ENCODE measurements at regions not wholly inside any gene's neighbourhood (a gene's known extent, or its start where the extent isn't known, plus 50 kb on each side); places are given as distances from the start of the nearest gene placed in this dataset.

GRCh38 chr6:92496527-92496926 is 922.8 kb downstream of the EPHA7 start:
- Histone ChIP-seq H3K4me3 (ENCODE audit: low read depth, low read length) (no peak overlapping the region), H3K9me3 (ENCODE audit: control insufficient read depth, insufficient read depth, low read length) (no peaks in the 10 kb centered on the region), H3K27ac (ENCODE audit: low read depth, low read length) (no peak overlapping the region), H3K27me3 (ENCODE audit: control insufficient read depth, insufficient read depth, low read length) (no peaks in the 10 kb centered on the region)
- ChIA-PET CTCF (no interaction called here), POLR2A (no interaction called here)
- TF ChIP-seq CTCF (IDR thresholded peaks at IDR 0.05; ENCODE audit: low read depth, low read length), result no peak
- no peak for DNase-seq (ENCODE audit: low read depth, low spot score)

GRCh38 chr6:92495242-92495641 is 924.1 kb downstream of the EPHA7 start:
- no peak for DNase-seq (ENCODE audit: low read depth, low spot score)
- TF ChIP-seq CTCF (IDR thresholded peaks at IDR 0.05; ENCODE audit: low read depth, low read length), result no peak
- POLR2A ChIA-PET, result no interaction called here
- Histone ChIP-seq H3K27me3 (ENCODE audit: control insufficient read depth, insufficient read depth, low read length) (no peaks in the 10 kb centered on the region), H3K9me3 (ENCODE audit: control insufficient read depth, insufficient read depth, low read length) (no peaks in the 10 kb centered on the region), H3K27ac (ENCODE audit: low read depth, low read length) (no peak overlapping the region), H3K4me3 (ENCODE audit: low read depth, low read length) (no peak overlapping the region)
- CTCF ChIA-PET, result no interaction called here

GRCh38 chr6:92485487-92485886 is 933.9 kb downstream of the EPHA7 start:
- DNase-seq (ENCODE audit: low read depth, low spot score), result no peak
- no peaks in the 10 kb centered on the region for H3K27me3 ChIP-seq (ENCODE audit: control insufficient read depth, insufficient read depth, low read length)
- no peaks in the 10 kb centered on the region for H3K9me3 ChIP-seq (ENCODE audit: control insufficient read depth, insufficient read depth, low read length)
- no peak overlapping the region for H3K27ac ChIP-seq (ENCODE audit: low read depth, low read length)
- TF ChIP-seq CTCF (IDR thresholded peaks at IDR 0.05; ENCODE audit: low read depth, low read length), result no peak
- CTCF ChIA-PET, result no interaction called here
- POLR2A ChIA-PET, result no interaction called here
- H3K4me3 ChIP-seq (ENCODE audit: low read depth, low read length), result no peak overlapping the region

- H3K4me3 ChIP-seq (ENCODE audit: low read depth, low read length), result no peak overlapping the region
- H3K27ac ChIP-seq (ENCODE audit: low read depth, low read length), result no peak overlapping the region
- no peaks in the 10 kb centered on the region for H3K27me3 ChIP-seq (ENCODE audit: control insufficient read depth, insufficient read depth, low read length)
- ChIA-PET POLR2A (no interaction called here), CTCF (no interaction called here)
- no peak for TF ChIP-seq CTCF (IDR thresholded peaks at IDR 0.05; ENCODE audit: low read depth, low read length)
- no peaks in the 10 kb centered on the region; the same call in 1 of the 2 replicates for H3K9me3 ChIP-seq (ENCODE audit: control insufficient read depth, insufficient read depth, low read length)
- DNase-seq (ENCODE audit: low read depth, low spot score), result no peak
Observed at GRCh38 chr6:92479831-92480230, 939.5 kb downstream of the EPHA7 start.

GRCh38 chr6:92473056-92473455 is 946.3 kb downstream of the EPHA7 start:
- ChIA-PET POLR2A (no interaction called here), CTCF (no interaction called here)
- no peaks in the 10 kb centered on the region for H3K9me3 ChIP-seq (ENCODE audit: control insufficient read depth, insufficient read depth, low read length)
- H3K27me3 ChIP-seq (ENCODE audit: control insufficient read depth, insufficient read depth, low read length), result no peaks in the 10 kb centered on the region
- no peak overlapping the region for H3K4me3 ChIP-seq (ENCODE audit: low read depth, low read length)
- TF ChIP-seq CTCF (IDR thresholded peaks at IDR 0.05; ENCODE audit: low read depth, low read length), result no peak
- H3K27ac ChIP-seq (ENCODE audit: low read depth, low read length), result no peak overlapping the region
- DNase-seq (ENCODE audit: low read depth, low spot score), result no peak

All from AG04450 (cell line).